Peyer's patch (tissue), 4 donors: ENCODE measurements at regions not wholly inside any gene's neighbourhood (a gene's known extent, or its start where the extent isn't known, plus 50 kb on each side); places are given as distances from the start of the nearest gene placed in this dataset.

Experiments used
- DNase-seq, 3 donors: peaks; one replicate each; pipeline ENCODE4 v3.0.0-alpha.2; 2017 to 2019
- H3K27ac ChIP-seq, 4 donors: fragments of 200-600 bp; sonication (generic); one replicate each; pipeline ENCODE4 v1.5.1; 2016 to 2019
- H3K27me3 ChIP-seq, 2 donors: fragments of 200-600 bp; sonication (generic); one replicate each; pipeline ENCODE4 v1.5.1; 2019
- H3K36me3 ChIP-seq, 3 donors: fragments of 200-600 bp; sonication (generic); one replicate each; pipeline ENCODE4 v1.5.1; 2016 to 2019
- H3K4me1 ChIP-seq, 4 donors: fragments of 200-600 bp; sonication (generic); one replicate each; pipeline ENCODE4 v1.5.1; 2016 to 2019
- H3K4me3 ChIP-seq, 4 donors: fragments of 200-600 bp; sonication (generic); 1 replicate in 3 of 4; 2 replicates in 1 of 4; pipeline ENCODE4 v1.5.1; 2016 to 2019; ENCODE audit warnings: mild to moderate bottlenecking in 1 of 4
- H3K9me3 ChIP-seq, 4 donors: fragments of 200-600 bp; sonication (generic); one replicate each; pipeline ENCODE4 v1.5.1; 2016 to 2019; ENCODE audit warnings: mild to moderate bottlenecking in 1 of 4
- POLR2A ChIP-seq, 2 donors: fragments of 450-650 bp; IDR thresholded peaks; one replicate each; pipeline ENCODE4 v1.5.1; 2017; ENCODE audit warnings: antibody characterized with exemption in 2 of 2, mild to moderate bottlenecking in 2 of 2, moderate library complexity in 2 of 2
- TF ChIP-seq, protein P1 (sequence below), 6 experiments: fragments of 450-650 bp in 4 of 6; fragments of 200-600 bp in 2 of 6; sonication (generic) in 1 of 6; IDR thresholded peaks; one replicate each; pipeline ENCODE4 v1.5.1; 2017 to 2019; ENCODE audit warnings: antibody characterized with exemption in 6 of 6, mild to moderate bottlenecking in 3 of 6, moderate library complexity in 1 of 6

DNA sequence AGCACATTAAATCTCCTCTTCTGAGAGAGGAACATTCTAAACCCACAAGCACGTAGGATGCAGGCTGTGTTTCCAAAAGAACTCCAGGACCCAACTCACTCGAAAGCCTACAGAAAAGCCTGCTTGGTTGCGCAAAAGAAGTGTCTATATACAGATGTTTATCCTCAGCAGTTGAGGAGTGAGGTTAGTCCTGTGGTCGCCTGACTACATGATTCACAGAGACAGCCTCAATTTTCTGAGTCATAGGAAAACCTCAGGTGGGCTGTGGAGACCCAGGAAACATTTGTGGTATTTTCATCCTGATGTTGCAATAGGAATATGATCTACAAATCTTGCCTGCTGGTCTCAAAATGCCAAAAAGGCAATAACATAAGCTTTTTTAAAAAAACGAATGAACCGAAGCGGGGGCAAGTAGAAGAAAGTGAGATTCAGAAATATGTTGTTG is 183.8 kb upstream of the THRB start:
- Histone ChIP-seq H3K27me3 (no peaks in the 10 kb centered on the region), H3K36me3 (no peaks in the 10 kb centered on the region), H3K9me3 (no peaks in the 10 kb centered on the region), H3K4me3 (no peak overlapping the region), H3K27ac (no peak overlapping the region), H3K4me1 (no peaks in the 10 kb centered on the region)
- no peak for TF ChIP-seq POLR2A (IDR thresholded peaks at IDR 0.05)
- TF ChIP-seq, protein P1, sequence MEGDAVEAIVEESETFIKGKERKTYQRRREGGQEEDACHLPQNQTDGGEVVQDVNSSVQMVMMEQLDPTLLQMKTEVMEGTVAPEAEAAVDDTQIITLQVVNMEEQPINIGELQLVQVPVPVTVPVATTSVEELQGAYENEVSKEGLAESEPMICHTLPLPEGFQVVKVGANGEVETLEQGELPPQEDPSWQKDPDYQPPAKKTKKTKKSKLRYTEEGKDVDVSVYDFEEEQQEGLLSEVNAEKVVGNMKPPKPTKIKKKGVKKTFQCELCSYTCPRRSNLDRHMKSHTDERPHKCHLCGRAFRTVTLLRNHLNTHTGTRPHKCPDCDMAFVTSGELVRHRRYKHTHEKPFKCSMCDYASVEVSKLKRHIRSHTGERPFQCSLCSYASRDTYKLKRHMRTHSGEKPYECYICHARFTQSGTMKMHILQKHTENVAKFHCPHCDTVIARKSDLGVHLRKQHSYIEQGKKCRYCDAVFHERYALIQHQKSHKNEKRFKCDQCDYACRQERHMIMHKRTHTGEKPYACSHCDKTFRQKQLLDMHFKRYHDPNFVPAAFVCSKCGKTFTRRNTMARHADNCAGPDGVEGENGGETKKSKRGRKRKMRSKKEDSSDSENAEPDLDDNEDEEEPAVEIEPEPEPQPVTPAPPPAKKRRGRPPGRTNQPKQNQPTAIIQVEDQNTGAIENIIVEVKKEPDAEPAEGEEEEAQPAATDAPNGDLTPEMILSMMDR (IDR thresholded peaks at IDR 0.05): no peak
- DNase-seq: no peak

DNA sequence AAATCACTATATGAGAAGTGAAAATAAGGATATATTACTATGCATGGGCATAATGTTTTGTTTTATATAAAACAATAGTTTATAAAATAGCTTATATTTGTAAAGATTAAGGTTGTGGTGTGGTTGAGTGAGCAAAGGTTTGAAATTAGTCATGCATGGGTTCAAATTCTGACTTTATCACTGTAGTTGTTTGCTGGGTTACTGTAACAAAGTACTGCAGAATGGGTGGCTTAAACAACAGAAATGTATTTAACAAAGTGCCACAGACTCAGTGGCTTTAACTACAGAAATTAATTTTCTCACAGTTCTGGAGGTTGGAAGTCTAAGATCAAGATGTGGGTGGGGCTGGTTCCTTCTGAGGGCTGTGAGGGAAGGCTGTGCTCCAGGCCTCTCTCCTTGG is 184.8 kb upstream of the THRB start:
- no peak for TF ChIP-seq POLR2A (IDR thresholded peaks at IDR 0.05)
- TF ChIP-seq, protein P1 (IDR thresholded peaks at IDR 0.05): no peak
- H3K4me1 ChIP-seq: no peaks in the 10 kb centered on the region
- H3K27me3 ChIP-seq: no peaks in the 10 kb centered on the region
- H3K36me3 ChIP-seq: no peaks in the 10 kb centered on the region
- H3K27ac ChIP-seq: no peak overlapping the region
- no peak for DNase-seq
- no peak overlapping the region for H3K4me3 ChIP-seq
- no peaks in the 10 kb centered on the region for H3K9me3 ChIP-seq

GRCh38 chr3:24680214-24680967 is 185.7 kb upstream of the THRB start:
- H3K9me3 ChIP-seq: no peaks in the 10 kb centered on the region
- no peak overlapping the region for H3K27ac ChIP-seq
- H3K4me1 ChIP-seq: no peaks in the 10 kb centered on the region
- no peaks in the 10 kb centered on the region for H3K27me3 ChIP-seq
- TF ChIP-seq, protein P1 (IDR thresholded peaks at IDR 0.05): peak in 4 of 6 experiments; percentile 51 to 66 (median 58)
- no peak for TF ChIP-seq POLR2A (IDR thresholded peaks at IDR 0.05)
- H3K36me3 ChIP-seq: no peaks in the 10 kb centered on the region
- no peak overlapping the region for H3K4me3 ChIP-seq
- DNase-seq: peak in 2 of 3 donors; percentile 73 to 77

GRCh38 chr3:24682141-24682547 is 187.5 kb upstream of the THRB start:
- TF ChIP-seq, protein P1 (IDR thresholded peaks at IDR 0.05): no peak
- TF ChIP-seq POLR2A (IDR thresholded peaks at IDR 0.05): no peak
- no peaks in the 10 kb centered on the region for H3K4me1 ChIP-seq
- no peak overlapping the region for H3K4me3 ChIP-seq
- no peaks in the 10 kb centered on the region for H3K9me3 ChIP-seq
- no peaks in the 10 kb centered on the region for H3K36me3 ChIP-seq
- no peaks in the 10 kb centered on the region for H3K27me3 ChIP-seq
- no peak overlapping the region for H3K27ac ChIP-seq
- DNase-seq: no peak

DNA sequence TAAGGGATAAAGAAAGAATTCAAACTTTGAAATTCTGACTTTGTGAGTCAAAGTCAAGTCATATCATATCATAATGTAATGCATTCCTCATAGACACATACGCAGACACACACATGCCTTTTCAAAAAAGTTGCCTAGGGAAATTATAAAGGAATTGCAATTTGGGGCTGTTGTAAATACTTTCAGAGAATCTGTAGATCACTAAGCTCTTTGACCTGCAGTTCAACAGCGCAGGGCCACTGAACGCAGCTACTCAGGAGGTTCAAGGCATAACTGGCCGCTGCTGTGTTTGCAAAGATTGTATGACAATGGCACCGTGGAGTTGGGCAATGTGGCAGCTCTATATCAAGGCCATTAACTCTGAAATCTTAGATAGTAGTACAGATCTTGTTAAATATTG is 188.4 kb upstream of the THRB start:
- Histone ChIP-seq H3K27ac (no peak overlapping the region), H3K4me1 (no peaks in the 10 kb centered on the region), H3K4me3 (no peak overlapping the region), H3K9me3 (no peaks in the 10 kb centered on the region), H3K36me3 (no peaks in the 10 kb centered on the region), H3K27me3 (no peaks in the 10 kb centered on the region)
- DNase-seq: no peak
- TF ChIP-seq, protein P1 (IDR thresholded peaks at IDR 0.05): no peak
- TF ChIP-seq POLR2A (IDR thresholded peaks at IDR 0.05): no peak
